Lung microvascular endothelial cell (primary cell): ENCODE measurements at regions not wholly inside any gene's neighbourhood (a gene's known extent, or its start where the extent isn't known, plus 50 kb on each side); places are given as distances from the start of the nearest gene placed in this dataset.

Experiments used
- DNase-seq, 2 donors: peaks; one replicate each; pipeline versions ENCODE4 v3.0.0 to v3.0.0-alpha.2; 2010; ENCODE audit warnings: low read depth in 2 of 2

- no peak for DNase-seq
Measured at GRCh38 chr4:181308476-181309312, 934.5 kb upstream of the TENM3 start.

GRCh38 chr4:181312066-181312465 lies 931.1 kb upstream of the TENM3 start:
- DNase-seq = no peak

- no peak for DNase-seq
Measured at GRCh38 chr4:181319629-181320028, 923.6 kb upstream of the TENM3 start.

GRCh38 chr4:181323061-181323460 lies 920.1 kb upstream of the TENM3 start:
- no peak for DNase-seq

- no peak for DNase-seq
Measured at GRCh38 chr4:181330654-181331201, 912.5 kb upstream of the TENM3 start.

GRCh38 chr4:181331214-181331613 lies 912.0 kb upstream of the TENM3 start:
- no peak for DNase-seq

GRCh38 chr4:181345931-181346330 lies 897.3 kb upstream of the TENM3 start:
- DNase-seq = no peak

GRCh38 chr4:181350615-181351415 lies 892.4 kb upstream of the TENM3 start:
- no peak for DNase-seq

- no peak for DNase-seq
Measured at GRCh38 chr4:181364504-181364903, 878.7 kb upstream of the TENM3 start.

GRCh38 chr4:181365671-181366070 lies 877.5 kb upstream of the TENM3 start:
- DNase-seq = no peak

GRCh38 chr4:181372014-181372413 lies 871.2 kb upstream of the TENM3 start:
- no peak for DNase-seq

GRCh38 chr4:181376058-181376457 lies 867.1 kb upstream of the TENM3 start:
- DNase-seq = no peak

GRCh38 chr4:181388061-181388460 lies 855.1 kb upstream of the TENM3 start:
- DNase-seq = no peak

- no peak for DNase-seq
Measured at GRCh38 chr4:181416966-181417365, 826.2 kb upstream of the TENM3 start.

GRCh38 chr4:181418496-181418895 lies 824.7 kb upstream of the TENM3 start:
- no peak for DNase-seq

- no peak for DNase-seq
Measured at GRCh38 chr4:181420950-181421349, 822.3 kb upstream of the TENM3 start.

GRCh38 chr4:181424362-181425016 lies 818.7 kb upstream of the TENM3 start:
- DNase-seq = no peak

GRCh38 chr4:181427076-181427475 lies 816.1 kb upstream of the TENM3 start:
- DNase-seq = no peak

GRCh38 chr4:181431006-181431405 lies 812.2 kb upstream of the TENM3 start:
- DNase-seq = no peak

GRCh38 chr4:181431661-181432060 lies 811.5 kb upstream of the TENM3 start:
- no peak for DNase-seq

- no peak for DNase-seq
Measured at GRCh38 chr4:181432335-181432734, 810.9 kb upstream of the TENM3 start.

GRCh38 chr4:181437895-181438294 lies 805.3 kb upstream of the TENM3 start:
- DNase-seq = no peak
